ENCODE measurements at regions not wholly inside any gene's neighbourhood (a gene's known extent, or its start where the extent isn't known, plus 50 kb on each side); places are given as distances from the start of the nearest gene placed in this dataset.

GRCh38 chr7:118330388-118330787 is 105.9 kb downstream of the ANKRD7 start:
- TF ChIP-seq CTCF (IDR thresholded peaks at IDR 0.05; ENCODE audit: insufficient read depth, low read length, poor library complexity, severe bottlenecking), result no peak
- TF ChIP-seq EZH2phosphoT487 (conservative IDR thresholded peaks at IDR 0.05; ENCODE audit: low read length), result no peak
- Histone ChIP-seq H3K9ac (ENCODE audit: low read length) (no peak overlapping the region), H3K9me2 (replicated peaks; ENCODE audit: insufficient read depth, low read length) (no peaks in the 10 kb centered on the region), H4K20me1 (ENCODE audit: low read depth, low read length) (no peaks in the 10 kb centered on the region), H3K9me3 (ENCODE audit: insufficient read depth, low read length) (no peaks in the 10 kb centered on the region), H3K4me2 (ENCODE audit: low read depth, low read length, poor library complexity, severe bottlenecking) (no peak overlapping the region), H3K27me3 (ENCODE audit: low read length) (no peaks in the 10 kb centered on the region), H3K79me2 (ENCODE audit: insufficient read depth, low read length) (no peaks in the 10 kb centered on the region), H3F3A (ENCODE audit: insufficient read depth) (no peaks in the 10 kb centered on the region), H2AFZ (ENCODE audit: low read depth, low read length, severe bottlenecking) (no peak overlapping the region), H3K27ac (ENCODE audit: low read depth, low read length) (no peak overlapping the region), H3K4me3 (ENCODE audit: insufficient read depth, low read length, poor library complexity, severe bottlenecking) (no peak overlapping the region), H3K36me3 (ENCODE audit: low read length) (no peaks in the 10 kb centered on the region)

GRCh38 chr7:118346748-118347147 is 122.2 kb downstream of the ANKRD7 start:
- no peak overlapping the region for H3K27ac ChIP-seq (ENCODE audit: low read depth, low read length)
- no peak overlapping the region for H2AFZ ChIP-seq (ENCODE audit: low read depth, low read length, severe bottlenecking)
- no peaks in the 10 kb centered on the region for H3K36me3 ChIP-seq (ENCODE audit: low read length)
- no peak overlapping the region for H3K4me3 ChIP-seq (ENCODE audit: insufficient read depth, low read length, poor library complexity, severe bottlenecking)
- no peaks in the 10 kb centered on the region for H3K9me2 ChIP-seq (replicated peaks; ENCODE audit: insufficient read depth, low read length)
- no peaks in the 10 kb centered on the region for H4K20me1 ChIP-seq (ENCODE audit: low read depth, low read length)
- no peak for TF ChIP-seq CTCF (IDR thresholded peaks at IDR 0.05; ENCODE audit: insufficient read depth, low read length, poor library complexity, severe bottlenecking)
- TF ChIP-seq EZH2phosphoT487 (conservative IDR thresholded peaks at IDR 0.05; ENCODE audit: low read length), result no peak
- no peaks in the 10 kb centered on the region for H3K9me3 ChIP-seq (ENCODE audit: insufficient read depth, low read length)
- no peaks in the 10 kb centered on the region for H3K79me2 ChIP-seq (ENCODE audit: insufficient read depth, low read length)
- no peak overlapping the region for H3K9ac ChIP-seq (ENCODE audit: low read length)
- H3K4me2 ChIP-seq (ENCODE audit: low read depth, low read length, poor library complexity, severe bottlenecking), result no peak overlapping the region
- H3F3A ChIP-seq (ENCODE audit: insufficient read depth), result no peaks in the 10 kb centered on the region
- no peaks in the 10 kb centered on the region for H3K27me3 ChIP-seq (ENCODE audit: low read length)

GRCh38 chr7:118349604-118350003 is 125.1 kb downstream of the ANKRD7 start:
- Histone ChIP-seq H3K27me3 (ENCODE audit: low read length) (no peaks in the 10 kb centered on the region), H3K9ac (ENCODE audit: low read length) (no peak overlapping the region), H3K27ac (ENCODE audit: low read depth, low read length) (no peak overlapping the region), H3K36me3 (ENCODE audit: low read length) (no peaks in the 10 kb centered on the region), H3F3A (ENCODE audit: insufficient read depth) (no peaks in the 10 kb centered on the region), H3K79me2 (ENCODE audit: insufficient read depth, low read length) (no peaks in the 10 kb centered on the region), H3K4me2 (ENCODE audit: low read depth, low read length, poor library complexity, severe bottlenecking) (peak overlapping the region; percentile 15), H3K9me2 (replicated peaks; ENCODE audit: insufficient read depth, low read length) (no peaks in the 10 kb centered on the region), H3K4me3 (ENCODE audit: insufficient read depth, low read length, poor library complexity, severe bottlenecking) (no peak overlapping the region), H3K9me3 (ENCODE audit: insufficient read depth, low read length) (no peaks in the 10 kb centered on the region), H2AFZ (ENCODE audit: low read depth, low read length, severe bottlenecking) (no peak overlapping the region), H4K20me1 (ENCODE audit: low read depth, low read length) (no peaks in the 10 kb centered on the region)
- TF ChIP-seq CTCF (IDR thresholded peaks at IDR 0.05; ENCODE audit: insufficient read depth, low read length, poor library complexity, severe bottlenecking) (no peak), EZH2phosphoT487 (conservative IDR thresholded peaks at IDR 0.05; ENCODE audit: low read length) (no peak)
